NCI-H446 (cell line): ENCODE measurements at regions not wholly inside any gene's neighbourhood (a gene's known extent, or its start where the extent isn't known, plus 50 kb on each side); places are given as distances from the start of the nearest gene placed in this dataset.
"Not testable (repeated sequence)": the region's sequence is repeated elsewhere in the genome, so short reads cannot be mapped to it uniquely, and the experiment has no call there.

Experiments
- DNase-seq, 2 experiments: peaks; one replicate each; lab custom pipeline; 2025; lab: John Stamatoyannopoulos, UW

DNA sequence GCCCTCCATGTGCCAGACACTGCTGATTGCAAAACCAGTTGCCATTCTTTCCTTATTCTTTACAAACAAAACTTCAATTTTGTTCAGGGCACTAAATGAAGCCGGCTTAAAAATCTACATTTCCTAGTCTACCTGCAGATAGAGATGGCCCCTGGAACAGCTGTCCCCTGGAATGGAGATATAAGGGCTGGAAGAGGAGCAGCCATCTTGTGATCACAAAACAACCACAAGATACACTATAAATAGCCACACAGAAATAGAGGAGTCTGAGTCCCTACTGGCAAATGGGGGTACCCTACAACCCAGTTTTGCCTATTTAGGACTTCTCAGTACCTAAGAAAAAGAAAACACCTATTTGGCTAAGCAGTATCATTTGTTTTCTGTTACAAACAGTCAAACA lies 115.9 kb upstream of the BEND6 start:
- DNase-seq, result no peak

DNA sequence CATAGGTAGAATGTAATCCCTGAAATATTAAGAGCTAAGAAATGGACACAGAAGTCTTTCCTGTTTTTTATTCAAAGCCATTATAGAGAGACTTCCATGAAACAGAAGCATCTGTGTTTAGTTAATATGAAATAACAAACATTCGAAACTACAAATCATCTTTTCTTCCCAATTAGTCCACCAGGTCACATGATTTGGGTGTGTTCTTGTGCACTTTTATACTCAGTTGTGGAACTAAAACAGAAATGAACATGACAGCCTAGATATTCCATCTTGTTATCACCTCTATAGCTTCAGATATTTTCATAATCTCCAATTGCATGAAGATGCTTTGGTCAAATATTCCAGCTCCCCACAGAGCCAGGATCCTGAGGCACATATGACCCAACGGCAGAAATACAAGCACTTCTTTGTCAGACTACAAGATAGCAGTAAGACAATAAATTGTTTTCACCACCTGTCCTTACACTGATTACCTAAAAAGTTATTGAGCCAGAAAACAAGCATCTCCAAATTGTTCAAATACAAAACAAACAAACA lies 116.8 kb upstream of the BEND6 start:
- no peak for DNase-seq

DNA sequence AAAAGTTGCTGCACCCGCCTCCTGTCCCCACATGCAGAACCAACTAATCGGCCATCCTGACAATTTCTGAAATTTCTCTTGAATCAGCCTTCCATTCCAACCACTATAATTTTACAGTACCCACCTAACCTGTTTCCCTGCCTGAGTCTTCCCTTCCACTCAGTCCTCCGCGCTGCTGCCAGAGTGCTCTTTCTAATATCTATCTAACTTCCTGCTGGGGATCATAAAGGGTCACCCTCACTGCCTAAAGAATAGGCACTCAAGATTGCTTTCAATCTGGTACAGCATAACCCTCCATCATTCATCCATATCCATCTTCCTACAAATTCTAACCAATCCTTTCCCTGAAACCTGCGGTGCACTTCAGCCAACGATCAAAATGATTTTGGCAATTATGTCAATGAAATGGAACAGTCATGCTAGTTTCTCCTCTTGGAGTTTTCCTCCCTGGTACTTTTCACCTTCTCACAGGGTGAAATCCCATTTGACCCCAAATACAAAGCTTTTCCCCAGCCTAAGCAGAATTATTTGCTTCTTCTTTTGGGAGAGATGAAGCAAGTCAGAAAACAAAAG lies 117.5 kb upstream of the BEND6 start:
- no peak for DNase-seq

DNA sequence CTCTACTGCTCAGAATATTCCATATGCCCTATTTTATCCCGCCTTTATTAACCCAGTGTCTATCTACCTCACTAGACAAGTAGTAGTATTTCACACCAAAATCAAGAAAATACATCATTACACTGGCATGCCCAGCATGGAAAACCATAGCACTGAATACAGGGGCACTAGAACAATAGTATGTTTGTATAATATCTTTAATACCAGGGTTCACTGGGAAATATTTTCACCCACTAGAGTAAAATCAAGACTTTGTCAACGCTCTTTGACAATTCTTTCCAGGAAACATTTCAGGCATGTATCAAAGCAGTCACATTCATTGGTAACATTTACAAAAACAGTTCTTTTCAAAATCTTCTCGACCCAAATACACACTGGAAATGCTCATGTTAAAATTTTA lies 119.3 kb upstream of the BEND6 start:
- DNase-seq, result no peak

DNA sequence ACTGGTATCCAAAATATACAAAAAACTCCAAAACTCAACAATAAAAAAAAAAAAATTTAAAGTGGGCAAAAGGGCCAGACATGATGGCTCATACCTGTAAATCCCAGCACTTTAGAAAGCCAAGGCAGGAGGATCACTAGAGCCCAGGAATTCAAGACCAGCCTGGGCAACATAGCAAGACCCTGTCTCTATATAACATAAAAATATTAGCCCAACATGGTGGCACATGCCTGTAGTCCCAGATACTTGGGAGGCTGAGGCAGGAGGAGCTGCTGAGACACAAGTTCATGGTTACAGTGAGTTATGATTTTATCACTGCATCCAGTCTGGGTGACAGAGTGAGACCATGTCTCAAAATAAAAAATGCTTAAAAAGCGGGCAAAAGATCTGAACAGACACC lies 121.0 kb upstream of the BEND6 start:
- no peak for DNase-seq

DNA sequence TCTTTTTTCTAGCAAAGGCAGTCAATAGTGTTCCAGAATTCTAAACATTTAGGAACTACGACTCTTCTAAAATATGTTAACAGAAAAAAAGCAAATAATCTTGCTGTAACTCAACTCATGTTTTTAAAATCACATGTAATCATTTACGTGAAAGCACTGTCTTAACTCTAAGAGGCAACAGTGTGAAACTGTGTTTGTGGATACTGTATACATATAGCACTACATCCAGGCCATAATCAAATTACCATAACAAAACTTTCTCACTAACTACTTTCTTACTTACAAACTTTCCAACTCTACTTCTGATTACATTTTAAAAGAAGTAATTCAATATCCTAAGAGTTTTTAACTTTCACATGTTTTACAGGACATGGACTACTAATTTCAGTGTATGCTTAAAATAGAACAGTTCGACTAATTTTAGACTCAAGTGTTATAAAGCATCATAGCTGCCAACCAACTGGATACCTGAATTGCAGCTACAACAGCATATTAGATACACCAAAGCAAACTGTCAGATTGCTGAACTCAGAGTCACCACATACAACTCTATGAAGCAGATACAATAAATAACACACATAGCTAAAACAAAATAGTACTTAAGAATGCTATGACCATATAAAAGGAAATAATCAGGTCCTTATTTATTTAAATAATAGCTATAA lies 121.6 kb upstream of the BEND6 start:
- DNase-seq, result no peak

DNA sequence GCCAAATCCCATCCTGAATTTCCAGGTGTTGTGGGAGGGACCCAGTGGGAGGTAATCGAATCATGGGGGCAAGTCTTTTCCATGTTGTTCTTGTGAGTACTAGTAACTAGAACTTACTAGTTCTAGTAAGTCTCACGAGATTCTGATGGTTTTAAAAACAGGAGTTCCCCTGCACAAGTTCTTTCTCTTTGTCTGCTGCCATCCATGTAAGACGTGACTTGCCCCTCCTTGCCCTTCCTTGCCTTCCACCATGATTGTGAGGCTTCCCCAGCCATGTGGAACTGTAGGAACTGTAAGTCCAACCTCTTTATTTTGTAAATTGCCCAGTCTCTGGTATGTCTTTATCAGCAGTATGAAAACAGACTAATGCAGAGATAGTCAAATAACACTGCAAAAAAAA lies 122.7 kb upstream of the BEND6 start:
- DNase-seq, result no peak

DNA sequence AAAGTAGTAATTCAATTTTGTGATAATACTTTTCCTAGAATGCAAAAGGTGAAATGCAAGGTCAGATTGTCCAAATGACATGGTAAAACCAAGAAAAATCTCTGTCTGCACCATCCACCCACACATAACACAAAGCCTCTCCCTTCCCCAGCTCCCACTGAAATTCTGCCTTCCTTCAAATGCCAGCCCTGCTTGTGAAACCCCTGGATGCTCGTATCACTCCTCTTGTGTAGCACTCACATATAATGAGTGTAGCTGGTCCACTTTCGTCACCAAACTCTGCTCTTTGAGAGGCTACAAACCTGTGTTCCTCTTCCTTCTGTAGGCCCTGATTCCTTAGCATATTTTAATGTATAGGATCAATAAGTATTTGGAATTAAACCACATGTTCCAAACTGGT lies 123.6 kb upstream of the BEND6 start:
- no peak for DNase-seq

DNA sequence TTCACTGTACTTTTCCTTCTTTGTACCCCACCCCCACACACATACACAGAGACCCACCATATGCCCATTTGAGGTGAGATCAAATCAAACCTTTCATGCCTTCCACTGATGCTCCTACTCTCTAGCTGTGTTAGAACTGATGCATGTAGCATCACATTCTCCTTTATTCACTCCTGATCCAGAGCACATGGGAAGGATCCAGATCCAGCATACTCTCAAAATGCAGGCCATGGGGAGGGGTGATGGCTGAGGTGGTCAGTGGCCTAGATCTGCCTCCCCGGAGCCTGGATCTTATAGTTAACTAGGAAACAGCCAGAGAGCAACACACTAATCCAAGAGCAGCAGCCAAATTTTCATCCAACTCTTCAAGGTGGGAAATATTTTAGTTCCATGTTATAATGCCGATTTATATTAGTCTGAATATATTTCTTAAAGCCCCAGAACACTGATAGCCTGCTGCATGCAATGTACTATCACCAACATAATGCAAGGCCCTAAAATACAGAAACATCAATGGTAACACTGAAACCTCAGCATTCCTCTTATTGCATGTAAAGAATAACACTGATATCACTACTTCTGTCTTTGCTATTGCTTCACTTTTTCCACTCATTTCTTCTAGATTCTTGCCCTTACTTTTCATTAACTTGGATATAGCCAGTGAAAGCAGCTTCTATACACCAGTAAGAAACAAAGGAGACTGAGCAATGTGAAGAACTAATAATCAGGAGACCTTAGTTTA lies 126.8 kb upstream of the BEND6 start:
- no peak for DNase-seq

DNA sequence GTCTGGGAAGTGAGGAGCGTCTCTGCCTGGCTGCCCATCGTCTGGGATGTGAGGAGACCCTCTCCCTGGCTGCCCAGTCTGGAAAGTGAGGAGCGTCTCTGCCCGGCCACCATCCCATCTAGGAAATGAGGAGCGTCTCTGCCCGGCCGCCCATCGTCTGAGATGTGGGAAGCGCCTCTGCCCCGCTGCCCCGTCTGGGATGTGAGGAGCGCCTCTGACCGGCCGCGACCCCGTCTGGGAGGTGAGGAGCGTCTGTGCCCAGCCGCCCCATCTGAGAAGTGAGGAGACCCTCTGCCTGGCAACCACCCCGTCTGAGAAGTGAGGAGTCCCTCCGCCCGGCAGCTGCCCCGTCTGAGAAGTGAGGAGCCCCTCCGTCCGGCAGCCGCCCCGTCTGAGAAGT lies 130.5 kb upstream of the BEND6 start:
- DNase-seq, result not testable (repeated sequence)

DNA sequence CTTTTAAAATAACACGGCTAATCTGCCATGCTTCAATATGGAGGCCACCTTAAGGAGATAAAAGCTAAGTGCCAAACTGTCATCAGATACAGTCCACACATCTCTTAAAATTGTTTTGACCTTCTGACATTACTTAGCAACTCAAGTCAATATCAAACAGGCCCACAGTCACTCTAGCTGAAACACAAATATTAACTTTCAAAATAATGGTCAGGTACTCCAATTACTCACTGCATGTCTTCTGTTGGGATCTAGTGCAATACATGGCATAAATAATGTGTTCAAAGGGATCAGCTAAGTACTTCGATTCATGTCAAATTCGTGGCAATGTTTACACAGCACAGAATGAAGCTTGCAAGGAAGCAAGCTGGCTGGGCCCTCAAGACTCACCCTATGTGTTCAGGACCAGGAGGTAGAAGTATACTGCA lies 133.9 kb upstream of the BEND6 start:
- DNase-seq, result no peak

DNA sequence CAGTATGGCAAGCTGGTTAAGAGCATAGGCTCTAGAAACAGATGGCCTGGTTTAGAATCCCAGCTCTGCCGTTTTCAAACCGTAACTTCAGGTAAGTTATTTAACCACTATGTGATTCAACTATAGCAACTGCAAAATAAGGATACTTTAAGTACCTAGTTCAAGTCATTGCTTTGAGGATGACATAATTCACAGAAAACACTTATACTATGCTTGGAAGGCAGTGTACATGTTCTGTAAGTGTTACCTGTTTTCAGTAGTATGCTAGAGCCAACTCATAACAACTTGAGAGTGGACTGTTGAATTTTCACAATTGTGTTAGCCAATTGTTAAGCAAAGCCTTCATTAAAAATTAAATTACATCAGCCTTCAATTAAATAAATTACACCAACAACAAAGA lies 134.8 kb upstream of the BEND6 start:
- no peak for DNase-seq

DNA sequence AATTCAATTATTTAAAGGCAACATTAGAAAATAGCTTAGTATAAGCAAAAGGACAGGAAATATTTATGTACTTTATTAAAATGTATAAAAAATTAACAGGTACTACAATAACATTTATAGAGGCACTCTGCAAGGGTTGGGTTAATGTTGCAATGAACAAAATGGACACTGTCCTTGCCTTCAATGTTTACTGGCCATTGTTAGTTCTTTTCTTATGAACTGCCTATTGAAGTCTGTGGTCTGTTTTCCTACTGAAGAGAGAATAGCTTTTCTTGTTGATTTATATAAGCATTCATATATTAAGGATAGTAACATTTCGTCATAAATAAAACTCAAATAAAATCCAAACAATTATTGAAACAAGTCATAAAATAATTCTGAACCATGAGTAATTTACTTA lies 135.3 kb upstream of the BEND6 start:
- DNase-seq, result no peak

DNA sequence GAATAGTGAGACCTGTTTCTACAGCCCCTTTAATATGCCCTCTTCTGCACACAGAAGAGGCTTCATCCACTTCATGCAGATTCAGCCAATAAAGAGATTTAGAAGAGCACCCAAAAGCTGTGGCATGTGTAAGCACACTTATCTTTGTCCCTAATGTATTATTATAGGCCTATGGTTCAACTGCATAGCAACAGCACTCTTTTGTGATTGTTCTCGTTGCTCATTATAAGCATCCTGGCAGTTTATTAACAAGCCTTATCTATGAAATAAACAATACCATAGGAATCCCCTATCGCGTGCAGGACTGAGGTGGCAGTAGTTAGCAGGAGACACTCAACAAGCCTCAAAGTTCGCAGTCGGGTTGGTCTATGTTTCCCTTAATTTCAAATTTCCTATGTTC lies 138.5 kb upstream of the BEND6 start:
- no peak for DNase-seq

DNA sequence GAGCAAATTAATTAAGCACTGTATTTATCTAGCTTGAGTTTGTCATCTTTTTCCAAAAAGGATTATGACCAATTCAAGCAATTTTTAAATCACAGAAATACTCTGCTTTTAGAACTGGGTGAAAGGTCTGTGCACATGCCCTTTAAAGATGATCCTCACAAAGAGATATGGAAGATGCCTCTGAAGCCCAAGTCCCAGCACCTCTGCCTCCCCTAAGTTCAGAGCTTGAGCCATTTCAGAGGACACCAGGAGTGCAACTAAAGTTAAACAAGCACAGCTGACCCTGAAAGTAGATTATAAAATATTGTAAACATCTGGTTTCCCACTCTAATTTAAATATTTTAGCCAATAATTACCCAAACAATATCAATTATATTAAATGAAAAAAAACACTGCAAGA lies 139.5 kb upstream of the BEND6 start:
- no peak for DNase-seq

DNA sequence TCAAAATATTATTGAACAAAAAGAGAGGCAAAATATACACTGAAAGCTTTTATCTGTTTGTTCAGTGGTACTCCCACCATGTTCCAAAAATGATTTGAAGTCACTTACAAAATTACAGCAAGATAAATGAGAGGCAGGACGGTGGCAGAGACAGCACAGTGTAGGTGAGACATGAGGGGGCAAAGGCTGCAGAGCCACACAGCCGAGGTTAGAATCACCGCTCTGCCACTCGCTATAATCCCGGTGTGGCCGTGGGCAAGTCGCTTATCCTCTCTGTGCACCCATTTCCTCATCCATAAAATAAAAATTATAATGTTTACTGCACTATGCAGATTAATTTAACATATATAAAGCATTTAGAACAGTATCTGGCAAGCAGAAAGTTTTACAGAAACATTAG lies 140.1 kb upstream of the BEND6 start:
- no peak for DNase-seq

DNA sequence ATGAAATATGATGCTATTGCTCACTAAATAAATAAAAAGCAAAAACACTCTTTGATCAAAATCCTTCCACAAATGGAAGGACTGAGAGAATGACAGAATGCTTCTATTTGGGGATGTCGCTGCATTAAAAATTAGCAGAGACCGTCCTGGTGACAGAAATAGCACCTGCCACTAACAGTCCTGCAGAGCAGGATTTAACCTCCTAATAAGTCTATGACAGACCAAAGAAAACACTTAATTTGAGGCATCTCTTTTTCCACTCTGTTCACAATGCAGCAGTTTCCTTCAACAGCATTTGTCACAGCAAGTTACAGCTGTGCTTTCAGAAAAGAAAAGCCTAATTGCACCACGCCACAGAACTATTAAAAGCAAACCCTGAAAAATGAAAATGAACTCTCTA lies 140.6 kb upstream of the BEND6 start:
- no peak for DNase-seq

DNA sequence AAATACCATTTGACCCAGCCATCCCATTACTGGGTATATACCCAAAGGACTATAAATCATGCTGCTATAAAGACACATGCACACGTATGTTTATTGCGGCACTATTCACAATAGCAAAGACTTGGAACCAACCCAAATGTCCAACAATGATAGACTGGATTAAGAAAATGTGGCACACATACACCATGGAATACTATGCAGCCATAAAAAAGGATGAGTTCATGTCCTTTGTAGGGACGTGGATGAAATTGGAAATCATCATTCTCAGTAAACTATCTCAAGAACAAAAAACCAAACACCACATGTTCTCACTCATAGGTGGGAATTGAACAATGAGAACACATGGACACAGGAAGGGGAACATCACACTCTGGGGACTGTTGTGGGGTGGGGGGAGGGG lies 142.1 kb upstream of the BEND6 start:
- DNase-seq, result not testable (repeated sequence)

DNA sequence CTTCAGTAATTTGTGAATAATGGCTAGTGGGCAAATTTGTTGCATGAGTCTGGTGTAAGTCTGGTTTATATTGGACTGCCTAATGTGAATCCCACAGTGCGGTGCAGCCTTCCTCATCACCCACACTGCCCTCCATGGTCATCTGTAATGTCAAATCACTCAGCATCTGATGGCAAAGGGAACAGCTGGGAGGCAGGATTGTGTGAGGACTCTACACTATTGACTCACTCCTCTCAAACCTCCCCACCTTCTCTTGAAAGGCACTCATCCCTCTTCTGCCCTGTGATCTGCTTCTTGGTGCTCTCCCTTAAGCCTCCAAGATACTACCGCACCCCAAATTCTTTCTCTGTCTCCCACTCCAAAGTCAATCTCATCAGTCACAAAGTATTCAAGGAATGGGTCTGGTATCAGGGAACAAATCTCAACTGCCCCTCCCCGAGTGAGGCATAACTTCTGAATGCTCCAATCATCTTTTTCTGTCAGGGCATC lies 146.0 kb upstream of the BEND6 start:
- peak in 1 of 2 experiments; percentile 35 for DNase-seq

DNA sequence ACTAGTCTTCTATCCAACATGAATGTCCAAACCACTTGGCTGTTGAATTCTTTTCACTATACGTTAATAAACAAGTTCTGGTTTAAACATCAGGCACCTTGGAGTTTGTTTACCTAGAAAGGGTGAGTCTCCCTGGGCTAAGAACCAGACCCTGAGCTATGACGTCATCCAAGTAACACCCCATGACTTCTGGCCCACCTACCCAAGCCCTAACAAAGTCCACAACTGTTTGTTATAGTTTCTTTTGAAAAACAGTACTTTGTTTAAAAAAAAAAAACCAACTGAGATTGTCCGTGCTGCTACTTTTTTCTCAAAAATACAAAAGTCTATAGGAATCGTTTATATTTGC lies 146.9 kb upstream of the BEND6 start:
- DNase-seq, result no peak

DNA sequence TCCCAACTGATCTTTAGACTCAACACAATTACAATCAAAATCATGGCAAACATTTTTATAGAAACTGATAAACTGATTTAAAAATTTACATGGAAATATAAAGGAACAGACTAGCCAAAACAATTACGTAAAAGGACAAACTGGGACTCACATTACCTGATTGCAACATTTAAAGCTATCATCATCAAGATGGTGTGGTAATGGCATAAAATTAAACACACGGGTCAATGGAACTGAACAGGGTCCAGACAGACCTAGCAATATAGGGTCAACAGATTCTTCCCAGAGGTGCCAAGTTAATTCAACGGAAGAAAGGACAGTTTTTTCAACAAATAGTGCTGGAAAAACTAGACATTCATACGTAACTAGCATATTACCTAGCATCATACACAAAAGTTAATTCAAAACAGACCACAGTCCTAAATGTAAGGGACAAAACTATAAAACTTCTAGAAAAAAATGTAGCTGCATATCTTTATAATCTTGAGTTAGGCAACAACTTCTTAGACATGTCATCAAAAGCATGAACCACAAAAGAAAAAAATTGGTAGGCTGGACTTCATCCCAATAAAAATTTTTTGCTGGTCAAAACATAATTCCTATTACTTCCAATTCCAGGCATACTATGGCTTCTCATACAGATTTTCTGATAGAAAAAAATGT lies 147.4 kb upstream of the BEND6 start:
- DNase-seq, result no peak

DNA sequence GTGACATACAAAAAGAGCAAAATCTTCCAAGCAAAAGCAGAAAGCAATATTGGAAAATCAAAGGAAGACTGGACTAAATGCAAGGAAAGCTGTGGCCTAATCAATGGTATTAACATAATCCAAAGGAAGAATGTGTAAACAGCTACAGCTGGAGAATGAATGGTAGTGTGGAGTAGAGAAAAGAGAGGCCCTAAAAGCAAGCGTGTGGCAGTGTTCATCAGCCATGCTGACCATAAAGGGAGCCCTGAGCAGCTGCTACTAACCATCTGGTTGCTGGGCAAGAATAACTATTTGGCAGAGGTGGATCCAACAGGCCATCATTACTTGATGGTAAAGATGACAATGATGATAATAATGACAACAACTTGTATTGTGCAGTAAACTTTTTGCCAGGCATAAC lies 148.5 kb upstream of the BEND6 start:
- peak; percentile 40 to 80 for DNase-seq

DNA sequence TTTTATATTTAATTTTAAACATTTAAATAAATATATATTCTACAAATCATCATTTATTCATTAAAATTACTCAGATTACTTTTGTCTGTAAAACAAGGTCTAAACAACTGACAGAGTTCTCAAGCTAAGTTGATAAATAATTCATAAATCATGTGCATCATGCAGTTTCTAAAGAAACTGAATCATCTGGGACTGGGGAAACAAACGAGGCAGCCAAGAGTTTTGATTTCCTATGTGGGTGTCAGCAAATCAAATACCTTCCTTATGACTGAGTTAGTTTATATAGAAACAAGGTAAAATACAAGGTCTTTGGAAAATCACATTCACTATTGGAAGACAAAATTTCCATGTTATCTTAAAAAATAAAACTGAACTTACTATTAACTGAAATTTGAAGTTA lies 149.9 kb upstream of the BEND6 start:
- peak; percentile 27 to 53 for DNase-seq
